ENCODE measurements at regions not wholly inside any gene's neighbourhood (a gene's known extent, or its start where the extent isn't known, plus 50 kb on each side); places are given as distances from the start of the nearest gene placed in this dataset.

GRCh38 chr5:4737868-4738267 lies 402.3 kb upstream of the ADAMTS16 start:
- in situ Hi-C loops (cut with HindIII; ENCODE audit: low pct_ligation_motif_present, low sequenced_read_pairs): no loop called here
- Histone ChIP-seq H3K27me3 (replicated peaks) (no peaks in the 10 kb centered on the region), H3K27ac (no peak overlapping the region), H3K4me3 (ENCODE audit: low read depth, low read length) (no peak overlapping the region), H3K36me3 (replicated peaks) (no peaks in the 10 kb centered on the region)
- TF ChIP-seq CTCF (IDR thresholded peaks at IDR 0.05; ENCODE audit: low read depth, low read length, missing control alignments): no peak
- no peak for DNase-seq

DNA sequence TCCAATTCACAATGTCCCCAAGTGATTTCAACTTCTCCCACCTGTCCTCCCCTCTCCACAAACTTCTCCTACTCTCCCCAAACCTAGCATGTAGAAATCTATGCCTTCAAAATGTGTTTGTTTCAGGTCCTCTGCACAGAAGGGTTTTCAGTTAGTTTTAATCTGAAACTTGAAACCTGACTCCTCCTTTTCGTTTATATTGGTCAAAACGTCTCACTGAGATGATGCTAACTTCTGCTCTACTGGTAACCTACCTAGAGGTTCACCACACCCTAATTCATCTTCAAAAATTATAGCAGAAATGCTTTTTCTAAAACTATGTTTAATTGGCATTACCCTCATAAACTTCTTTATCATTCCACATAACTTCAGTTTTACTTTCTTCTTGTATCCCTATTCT lies 401.8 kb upstream of the ADAMTS16 start:
- Histone ChIP-seq H3K27me3 (replicated peaks) (no peaks in the 10 kb centered on the region), H3K4me3 (ENCODE audit: low read depth, low read length) (no peak overlapping the region), H3K27ac (no peak overlapping the region), H3K36me3 (replicated peaks) (no peaks in the 10 kb centered on the region)
- no peak for DNase-seq
- in situ Hi-C loops (cut with HindIII; ENCODE audit: low pct_ligation_motif_present, low sequenced_read_pairs): no loop called here
- no peak for TF ChIP-seq CTCF (IDR thresholded peaks at IDR 0.05; ENCODE audit: low read depth, low read length, missing control alignments)

DNA sequence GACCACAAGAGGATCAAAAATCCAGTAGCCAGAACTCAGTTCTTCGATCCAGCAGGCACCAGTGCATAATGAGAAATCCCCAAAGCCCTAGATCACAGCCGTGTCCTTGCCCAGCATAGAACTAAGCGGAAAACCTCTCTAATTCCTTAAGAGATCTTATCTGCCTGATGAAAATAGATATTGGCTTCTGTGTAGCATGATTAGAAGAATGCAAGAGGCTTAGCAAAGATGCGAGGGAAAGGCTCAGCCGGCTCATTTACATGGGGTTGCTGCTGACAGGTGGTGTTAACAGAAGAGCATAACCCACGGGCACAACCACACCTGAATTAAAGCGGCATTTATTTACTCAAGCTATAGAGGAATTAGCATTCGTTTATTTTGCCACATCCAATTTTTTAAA lies 400.0 kb upstream of the ADAMTS16 start:
- in situ Hi-C loops (cut with HindIII; ENCODE audit: low pct_ligation_motif_present, low sequenced_read_pairs): no loop called here
- DNase-seq: no peak
- H3K27me3 ChIP-seq (replicated peaks): no peaks in the 10 kb centered on the region
- no peaks in the 10 kb centered on the region for H3K36me3 ChIP-seq (replicated peaks)
- H3K4me3 ChIP-seq (ENCODE audit: low read depth, low read length): no peak overlapping the region
- no peak for TF ChIP-seq CTCF (IDR thresholded peaks at IDR 0.05; ENCODE audit: low read depth, low read length, missing control alignments)
- no peak overlapping the region for H3K27ac ChIP-seq

- Histone ChIP-seq H3K27me3 (replicated peaks) (no peaks in the 10 kb centered on the region), H3K36me3 (replicated peaks) (no peaks in the 10 kb centered on the region), H3K4me3 (ENCODE audit: low read depth, low read length) (no peak overlapping the region), H3K27ac (no peak overlapping the region)
- in situ Hi-C loops (cut with HindIII; ENCODE audit: low pct_ligation_motif_present, low sequenced_read_pairs): no loop called here
- no peak for TF ChIP-seq CTCF (IDR thresholded peaks at IDR 0.05; ENCODE audit: low read depth, low read length, missing control alignments)
- no peak for DNase-seq
Measured at GRCh38 chr5:4758550-4758949, 381.6 kb upstream of the ADAMTS16 start.

DNA sequence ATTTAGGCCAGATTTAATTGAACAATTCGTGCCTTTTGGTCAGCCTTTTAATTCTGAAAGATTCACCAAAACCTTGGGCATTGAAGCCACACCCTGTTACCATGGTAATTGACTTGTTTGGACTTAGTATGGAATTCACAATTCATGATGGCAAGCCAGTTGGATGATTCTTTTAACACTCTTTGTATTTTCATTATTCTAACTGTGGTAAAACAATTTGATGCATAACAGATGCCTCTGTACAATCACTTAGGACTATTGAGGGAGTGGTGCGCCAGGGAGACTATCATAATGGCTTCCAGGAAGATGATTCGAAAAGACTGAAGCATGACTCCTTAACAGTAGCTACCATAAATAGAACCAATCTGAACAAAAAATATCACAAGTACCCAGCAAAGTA lies 381.1 kb upstream of the ADAMTS16 start:
- no peak for DNase-seq
- H3K4me3 ChIP-seq (ENCODE audit: low read depth, low read length): no peak overlapping the region
- in situ Hi-C loops (cut with HindIII; ENCODE audit: low pct_ligation_motif_present, low sequenced_read_pairs): no loop called here
- no peaks in the 10 kb centered on the region for H3K27me3 ChIP-seq (replicated peaks)
- no peak for TF ChIP-seq CTCF (IDR thresholded peaks at IDR 0.05; ENCODE audit: low read depth, low read length, missing control alignments)
- H3K27ac ChIP-seq: no peak overlapping the region
- no peaks in the 10 kb centered on the region for H3K36me3 ChIP-seq (replicated peaks)

DNA sequence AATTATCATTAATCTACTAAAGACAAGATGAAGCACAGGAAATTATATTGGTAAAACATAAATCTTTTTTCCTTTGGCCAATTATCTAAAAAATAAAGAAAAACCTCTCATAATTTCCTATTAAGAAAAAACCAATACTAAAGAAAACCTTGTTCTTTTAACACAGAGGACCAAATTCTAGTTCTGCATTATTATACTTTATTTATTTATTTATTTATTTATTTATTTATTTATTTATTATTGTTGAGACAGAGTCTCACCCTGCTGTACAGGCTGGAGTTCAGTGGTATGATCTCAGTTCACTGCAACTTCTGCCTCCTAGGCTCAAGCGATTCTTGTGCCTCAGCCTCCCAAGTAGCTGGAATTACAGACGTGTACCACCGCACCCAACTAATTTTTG lies 377.8 kb upstream of the ADAMTS16 start:
- H3K36me3 ChIP-seq (replicated peaks): no peaks in the 10 kb centered on the region
- H3K27ac ChIP-seq: no peak overlapping the region
- no peak overlapping the region for H3K4me3 ChIP-seq (ENCODE audit: low read depth, low read length)
- H3K27me3 ChIP-seq (replicated peaks): no peaks in the 10 kb centered on the region
- DNase-seq: no peak
- in situ Hi-C loops (cut with HindIII; ENCODE audit: low pct_ligation_motif_present, low sequenced_read_pairs): no loop called here
- TF ChIP-seq CTCF (IDR thresholded peaks at IDR 0.05; ENCODE audit: low read depth, low read length, missing control alignments): no peak
